Fibroblast of mammary gland (primary cell): ENCODE measurements at regions not wholly inside any gene's neighbourhood (a gene's known extent, or its start where the extent isn't known, plus 50 kb on each side); places are given as distances from the start of the nearest gene placed in this dataset.

Experiments
- DNase-seq: peaks from one replicate; pipeline ENCODE4 v3.0.0-alpha.2; 2010; ENCODE audit warnings: low read depth
- H3K4me3 ChIP-seq: 2 replicates; pipeline ENCODE4 v1.5.1; 2011; ENCODE audit warnings: low read depth, mild to moderate bottlenecking, low read length, moderate library complexity; ENCODE audit not compliant: control insufficient read depth
- CTCF ChIP-seq: conservative IDR thresholded peaks from 2 replicates; pipeline ENCODE4 v1.5.1; 2011; ENCODE audit warnings: low read depth, low read length, inconsistent platforms; ENCODE audit not compliant: control insufficient read depth, insufficient read depth

- TF ChIP-seq CTCF = no peak
- no peak overlapping the region for H3K4me3 ChIP-seq
These were observed 159.2 kb upstream of the SLC38A2 start for GRCh38 chr12:46531804-46532203.

GRCh38 chr12:46531059-46531785, 158.6 kb upstream of the SLC38A2 start:
- no peak for DNase-seq
- no peak for TF ChIP-seq CTCF
- H3K4me3 ChIP-seq = no peak overlapping the region

More at GRCh38 chr12:46531804-46532203, 159.2 kb upstream of the SLC38A2 start:
- DNase-seq = no peak

GRCh38 chr12:46530373-46531056, 157.9 kb upstream of the SLC38A2 start:
- TF ChIP-seq CTCF = no peak
- no peak overlapping the region for H3K4me3 ChIP-seq
- no peak for DNase-seq

GRCh38 chr12:46526233-46526632, 153.7 kb upstream of the SLC38A2 start:
- no peak for TF ChIP-seq CTCF
- H3K4me3 ChIP-seq = no peak overlapping the region
- DNase-seq = no peak

- no peak for TF ChIP-seq CTCF
- no peak overlapping the region for H3K4me3 ChIP-seq
- DNase-seq = peak; percentile 99
These were observed 152.2 kb upstream of the SLC38A2 start for GRCh38 chr12:46524778-46525177.

- peak; percentile 100 for DNase-seq
- peak overlapping the region; percentile 50 for H3K4me3 ChIP-seq
- no peak for TF ChIP-seq CTCF
These were observed 151.5 kb upstream of the SLC38A2 start for GRCh38 chr12:46523863-46524770.
